Neutrophil (primary cell): ENCODE measurements at regions not wholly inside any gene's neighbourhood (a gene's known extent, or its start where the extent isn't known, plus 50 kb on each side); places are given as distances from the start of the nearest gene placed in this dataset.

ENCODE experiments used
- H3K27ac ChIP-seq: fragments of 200-600 bp; sonication (generic); 2 replicates; pipeline ENCODE4 v1.5.1; 2016; ENCODE audit warnings: mild to moderate bottlenecking, moderate library complexity
- H3K27me3 ChIP-seq: fragments of 200-600 bp; sonication (generic); 2 replicates; pipeline ENCODE4 v1.6.0; 2016; ENCODE audit warnings: mild to moderate bottlenecking
- H3K36me3 ChIP-seq: fragments of 200-600 bp; sonication (generic); 2 replicates; pipeline ENCODE4 v1.5.1; 2017
- H3K4me1 ChIP-seq, 2 experiments: fragments of 200-600 bp in 1 of 2; sonication (generic) in 1 of 2; 1 replicate in 1 of 2; 2 replicates in 1 of 2; pipeline versions ENCODE4 v1.5.1 to v1.6.1; 2013 to 2016; ENCODE audit warnings: low read depth in 1 of 2, low read length in 1 of 2, mild to moderate bottlenecking in 1 of 2, moderate library complexity in 1 of 2; ENCODE audit not compliant: control insufficient read depth in 1 of 2, insufficient read depth in 1 of 2
- H3K4me3 ChIP-seq, 2 experiments: fragments of 200-600 bp in 1 of 2; sonication (generic) in 1 of 2; 1 replicate in 1 of 2; 2 replicates in 1 of 2; pipeline ENCODE4 v1.5.1; 2013 to 2016; ENCODE audit warnings: low read depth in 1 of 2, low read length in 1 of 2, mild to moderate bottlenecking in 1 of 2, moderate library complexity in 1 of 2
- H3K9me3 ChIP-seq: fragments of 200-600 bp; sonication (generic); 2 replicates; pipeline ENCODE4 v1.5.1; 2016
- CTCF ChIP-seq: fragments of 200-600 bp; sonication (generic); IDR thresholded peaks from 2 replicates; pipeline ENCODE4 v1.5.1; 2016; ENCODE audit warnings: antibody characterized with exemption

DNA sequence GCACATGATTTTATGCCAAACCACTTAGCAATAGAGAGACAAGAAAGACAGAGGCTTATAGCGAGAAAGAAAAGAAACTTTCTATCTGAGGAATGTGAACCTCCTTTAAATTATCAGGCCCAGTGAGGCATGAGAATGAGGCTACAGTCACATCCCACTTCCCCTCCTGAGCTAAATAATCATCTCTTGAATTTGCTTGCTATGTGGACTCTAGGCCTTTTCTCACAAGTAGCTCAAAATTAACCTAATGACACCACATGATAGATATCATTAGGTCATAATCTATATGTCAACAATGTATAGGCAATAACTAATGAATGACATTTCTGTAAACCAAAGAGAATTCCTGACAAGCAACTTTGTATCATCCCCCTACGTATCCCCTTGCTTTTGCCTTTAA lies 301.5 kb upstream of the MGAT5 start:
- no peaks in the 10 kb centered on the region for H3K27me3 ChIP-seq
- H3K27ac ChIP-seq, result no peak overlapping the region
- H3K4me1 ChIP-seq, result no peaks in the 10 kb centered on the region
- H3K36me3 ChIP-seq, result no peaks in the 10 kb centered on the region
- no peak overlapping the region for H3K4me3 ChIP-seq
- no peak for TF ChIP-seq CTCF
- no peaks in the 10 kb centered on the region for H3K9me3 ChIP-seq

DNA sequence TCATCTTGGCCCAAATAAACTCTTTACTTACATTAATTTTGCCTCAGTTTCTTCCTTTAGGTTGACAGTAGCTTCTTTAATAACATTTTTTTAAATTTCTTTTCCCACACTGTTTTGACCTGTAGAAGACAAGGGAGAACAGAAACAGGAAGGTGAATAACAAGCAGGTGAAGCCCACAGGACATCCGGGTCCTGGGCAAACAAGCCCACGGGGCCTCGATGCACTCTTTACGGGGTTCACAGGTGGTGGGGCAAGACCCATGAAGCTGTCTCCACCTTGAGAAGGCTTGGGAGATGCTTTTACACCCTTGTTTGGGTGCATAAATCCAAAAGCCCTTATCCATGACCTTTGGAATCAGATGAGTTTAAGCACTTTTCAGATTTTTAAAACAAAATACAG lies 301.0 kb upstream of the MGAT5 start:
- no peaks in the 10 kb centered on the region for H3K9me3 ChIP-seq
- TF ChIP-seq CTCF, result no peak
- H3K27ac ChIP-seq, result no peak overlapping the region
- H3K4me1 ChIP-seq, result no peaks in the 10 kb centered on the region
- no peak overlapping the region for H3K4me3 ChIP-seq
- H3K27me3 ChIP-seq, result no peaks in the 10 kb centered on the region
- H3K36me3 ChIP-seq, result no peaks in the 10 kb centered on the region

- no peaks in the 10 kb centered on the region for H3K4me1 ChIP-seq
- H3K27ac ChIP-seq, result no peak overlapping the region
- H3K27me3 ChIP-seq, result no peaks in the 10 kb centered on the region
- no peaks in the 10 kb centered on the region for H3K36me3 ChIP-seq
- TF ChIP-seq CTCF, result no peak
- H3K9me3 ChIP-seq, result no peaks in the 10 kb centered on the region
- H3K4me3 ChIP-seq, result no peak overlapping the region
Measured at GRCh38 chr2:133953524-133953923, 300.3 kb upstream of the MGAT5 start.

DNA sequence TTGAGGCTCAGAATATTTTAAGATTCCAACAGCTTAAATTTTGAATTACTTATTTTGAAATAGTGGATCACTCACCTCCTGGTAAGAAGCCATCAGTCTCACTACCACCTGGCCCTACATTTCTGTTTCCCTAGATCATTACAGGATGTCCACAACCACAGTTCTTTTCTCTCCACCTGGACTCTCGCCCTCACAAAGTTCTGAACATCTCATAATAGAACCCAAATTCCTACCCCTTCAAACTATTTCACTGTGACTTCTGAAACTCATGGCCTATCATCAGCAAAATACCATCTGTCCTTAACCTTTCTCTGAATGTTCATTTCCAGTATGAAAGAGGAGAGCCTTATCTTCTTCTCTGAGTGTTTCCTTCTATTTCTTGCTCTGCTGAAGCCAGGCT lies 299.2 kb upstream of the MGAT5 start:
- Histone ChIP-seq H3K9me3 (no peaks in the 10 kb centered on the region), H3K27me3 (no peaks in the 10 kb centered on the region), H3K4me1 (no peaks in the 10 kb centered on the region), H3K4me3 (no peak overlapping the region), H3K36me3 (no peaks in the 10 kb centered on the region), H3K27ac (no peak overlapping the region)
- TF ChIP-seq CTCF, result no peak

DNA sequence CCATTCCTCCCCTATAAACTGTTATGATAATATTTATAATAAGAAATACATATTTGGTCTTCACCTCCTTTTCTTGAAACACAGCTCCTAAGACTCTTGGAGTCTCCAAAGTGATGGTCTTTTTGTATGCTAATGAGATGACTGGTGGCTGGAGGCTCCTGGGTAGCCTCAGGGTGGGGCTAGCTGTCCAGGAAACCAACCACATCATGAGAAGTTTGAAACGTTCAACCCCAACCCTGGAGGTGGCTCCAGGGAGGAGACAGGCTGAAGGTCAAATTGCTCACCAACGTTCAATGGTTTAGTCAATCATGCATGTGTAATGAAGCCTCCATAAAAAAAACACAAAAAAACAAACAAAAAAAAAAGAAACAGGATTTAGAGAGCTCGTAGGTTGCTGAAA lies 298.7 kb upstream of the MGAT5 start:
- no peak overlapping the region for H3K4me3 ChIP-seq
- H3K36me3 ChIP-seq, result no peaks in the 10 kb centered on the region
- H3K4me1 ChIP-seq, result no peaks in the 10 kb centered on the region
- no peak for TF ChIP-seq CTCF
- no peaks in the 10 kb centered on the region for H3K9me3 ChIP-seq
- H3K27ac ChIP-seq, result no peak overlapping the region
- no peaks in the 10 kb centered on the region for H3K27me3 ChIP-seq

GRCh38 chr2:133956434-133956935 lies 297.4 kb upstream of the MGAT5 start:
- no peaks in the 10 kb centered on the region for H3K36me3 ChIP-seq
- H3K27ac ChIP-seq, result no peak overlapping the region
- no peak overlapping the region for H3K4me3 ChIP-seq
- H3K9me3 ChIP-seq, result no peaks in the 10 kb centered on the region
- no peaks in the 10 kb centered on the region for H3K27me3 ChIP-seq
- no peak for TF ChIP-seq CTCF
- no peaks in the 10 kb centered on the region for H3K4me1 ChIP-seq
